HepG2 (cell line): ENCODE measurements at regions not wholly inside any gene's neighbourhood (a gene's known extent, or its start where the extent isn't known, plus 50 kb on each side); places are given as distances from the start of the nearest gene placed in this dataset.

ENCODE experiments used
- ATAC-seq: fragments of 200-7000 bp; cut with Tn5 transposase; 3 replicates; pipeline ENCODE4 v1.9.1; 2020; ENCODE audit warnings: mild to moderate bottlenecking, moderate library complexity
- BruUV-seq: library from RNA; stranded (reverse); fragments of 400-500 nt; replicated peaks from 2 replicates; lab custom pipeline; 2021; lab: Mats Ljungman, UMichigan
- CTCF ChIA-PET: fragments of 300-600 bp; formaldehyde crosslinking; extraction: SDS; loops from one replicate; lab custom pipeline; 2021; ENCODE audit warnings: low total read pairs, inconsistent platforms, low intra/inter-chr PET ratio; lab: Yijun Ruan, JAX
- POLR2A ChIA-PET: fragments of 350-600 bp; sonication (Branson Sonifier 250); formaldehyde crosslinking; loops from one replicate; lab custom pipeline; 2020; ENCODE audit warnings: antibody characterized with exemption, inconsistent platforms; lab: Yijun Ruan, JAX
- DNase-seq: peaks from one replicate; pipeline ENCODE4 v3.0.0-alpha.2; 2015; ENCODE audit warnings: low spot score
- FAIRE-seq: peaks from 3 replicates; lab custom pipeline; 2011; peaks lifted over from hg19 to GRCh38; lab: Jason Lieb, UNC
- H2AFZ ChIP-seq: one replicate; pipeline ENCODE4 v1.6.1; 2011; ENCODE audit warnings: low read length, inconsistent platforms
- H3K27ac ChIP-seq: fragments of 300-600 bp; 3 replicates; pipeline ENCODE4 v1.8.0; 2011; ENCODE audit warnings: mixed run types, mild to moderate bottlenecking, mixed read lengths, low read length, inconsistent platforms; ENCODE audit not compliant: insufficient read depth; ENCODE audit errors: extremely low read length
- H3K27me3 ChIP-seq, 2 experiments: fragments of 200-600 bp in 1 of 2; 2 replicates in 1 of 2; 3 replicates in 1 of 2; pipeline versions ENCODE4 v1.6.0 to v1.8.0; 2011; ENCODE audit warnings: low read length in 2 of 2, mild to moderate bottlenecking in 2 of 2, moderate library complexity in 2 of 2, inconsistent platforms in 1 of 2; ENCODE audit not compliant: insufficient read depth in 2 of 2, control insufficient read depth in 1 of 2
- H3K36me3 ChIP-seq, 2 experiments: fragments of 200-600 bp in 1 of 2; replicated peaks in 1 of 2; 2 replicates in 1 of 2; 3 replicates in 1 of 2; pipeline versions ENCODE4 v1.5.1 to v1.8.0; 2011; ENCODE audit warnings: low read length in 2 of 2, inconsistent platforms in 1 of 2; ENCODE audit not compliant: insufficient read depth in 2 of 2, control insufficient read depth in 1 of 2
- H3K4me1 ChIP-seq: 2 replicates; pipeline ENCODE4 v1.5.1; 2012; ENCODE audit warnings: low read length, inconsistent platforms; ENCODE audit not compliant: insufficient read depth
- H3K4me2 ChIP-seq: 2 replicates; pipeline ENCODE4 v1.6.0; 2011; ENCODE audit warnings: low read depth, low read length, inconsistent platforms
- H3K4me3 ChIP-seq, 3 experiments: fragments of 200-600 bp in 1 of 3; sonication (generic), shearing (Covaris generic) in 1 of 3; replicated peaks in 1 of 3; 2 replicates each; pipeline ENCODE4 v1.5.1; 2011 to 2016; ENCODE audit warnings: low read length in 3 of 3, inconsistent platforms in 2 of 3, low read depth in 2 of 3, mild to moderate bottlenecking in 2 of 3, control low read depth in 1 of 3, mixed read lengths in 1 of 3; ENCODE audit not compliant: insufficient read depth in 1 of 3
- H3K79me2 ChIP-seq: one replicate; pipeline ENCODE4 v1.6.1; 2011; ENCODE audit warnings: low read length, inconsistent platforms; ENCODE audit not compliant: insufficient read depth
- H3K9ac ChIP-seq: 2 replicates; pipeline ENCODE4 v1.6.0; 2011; ENCODE audit warnings: mild to moderate bottlenecking, low read depth, low read length, inconsistent platforms; ENCODE audit not compliant: insufficient read depth
- H3K9me3 ChIP-seq: 2 replicates; pipeline ENCODE4 v1.5.1; 2012; ENCODE audit warnings: mild to moderate bottlenecking, low read length
- H4K20me1 ChIP-seq: 2 replicates; pipeline ENCODE4 v1.6.0; 2011; ENCODE audit warnings: inconsistent platforms, mild to moderate bottlenecking, low read length, moderate library complexity; ENCODE audit not compliant: insufficient read depth
- FOXK2 ChIP-seq: fragments of 450-650 bp; IDR thresholded peaks from 2 replicates; pipeline ENCODE4 v1.6.1; 2016
- ISL2 ChIP-seq: sonication (generic); formaldehyde crosslinking; IDR thresholded peaks from 2 replicates; pipeline ENCODE4 v1.5.0; 2020; ENCODE audit warnings: missing genetic modification reagents
- MATR3 ChIP-seq: sonication (generic); formaldehyde crosslinking; IDR thresholded peaks from 2 replicates; pipeline ENCODE4 v1.4.0; 2020; ENCODE audit warnings: missing genetic modification reagents
- MIER3 ChIP-seq: IDR thresholded peaks from 2 replicates; pipeline ENCODE4 v1.6.1; 2016; ENCODE audit warnings: missing compliant biosample characterization, borderline replicate concordance
- MZF1 ChIP-seq: sonication (generic); formaldehyde crosslinking; IDR thresholded peaks from 2 replicates; pipeline ENCODE4 v1.8.1; 2023; ENCODE audit warnings: mild to moderate bottlenecking, missing genetic modification reagents, borderline replicate concordance
- NFATC3 ChIP-seq: sonication (generic); formaldehyde crosslinking; IDR thresholded peaks from 2 replicates; pipeline ENCODE4 v1.5.1; 2020; ENCODE audit warnings: mild to moderate bottlenecking, missing genetic modification reagents
- PHF21A ChIP-seq: sonication (generic); formaldehyde crosslinking; IDR thresholded peaks from 2 replicates; pipeline ENCODE4 v1.5.0; 2020; ENCODE audit warnings: mild to moderate bottlenecking, missing genetic modification reagents
- SRY ChIP-seq: sonication (generic); formaldehyde crosslinking; IDR thresholded peaks from 2 replicates; pipeline ENCODE4 v1.8.0; 2022; ENCODE audit warnings: mild to moderate bottlenecking, missing genetic modification reagents
- ZNF251 ChIP-seq: sonication (generic); formaldehyde crosslinking; IDR thresholded peaks from 2 replicates; pipeline ENCODE4 v1.9.0; 2021; ENCODE audit warnings: mild to moderate bottlenecking, missing genetic modification reagents
- ZNF382 ChIP-seq: sonication (generic); formaldehyde crosslinking; IDR thresholded peaks from 2 replicates; pipeline ENCODE4 v1.5.0; 2020; ENCODE audit warnings: missing genetic modification reagents, mild to moderate bottlenecking, borderline replicate concordance
- ZNF652 ChIP-seq: IDR thresholded peaks from 2 replicates; pipeline ENCODE4 v1.6.1; 2016; ENCODE audit warnings: low read depth, borderline replicate concordance
- WGBS: methylation state at CpG from one replicate; pipeline ENCODE4 v1.1.6; 2017; ENCODE audit warnings: low lambda C conversion rate; 5-methylcytosine and 5-hydroxymethylcytosine counted together
- in situ Hi-C: cut with HindIII; loops from 2 replicates; pipeline ENCODE4 v1.10.0; 2017; ENCODE audit warnings: low pct_unique_long_range_greater_than_20kb; ENCODE audit not compliant: extremely low pct_ligation_motif_present
- intact Hi-C: fragments of 100-400 bp; cut with micrococcal nuclease; formaldehyde crosslinking; loops from one replicate; pipeline ENCODE4 v1.10.0; 2022; ENCODE audit not compliant: unreplicated experiment
- TF ChIP-seq, protein P1 (sequence below): sonication (generic); formaldehyde crosslinking; IDR thresholded peaks from 2 replicates; pipeline ENCODE4 v1.8.0; 2022; ENCODE audit warnings: mild to moderate bottlenecking, missing genetic modification reagents, moderate library complexity
- TF ChIP-seq, protein P2 (sequence below): sonication (generic); formaldehyde crosslinking; IDR thresholded peaks from 2 replicates; pipeline ENCODE4 v1.5.0; 2020; ENCODE audit warnings: mild to moderate bottlenecking, missing genetic modification reagents
- TF ChIP-seq, protein P3 (sequence below): sonication (generic); formaldehyde crosslinking; IDR thresholded peaks from 2 replicates; pipeline ENCODE4 v1.4.0; 2020; ENCODE audit warnings: mild to moderate bottlenecking, missing genetic modification reagents
- TF ChIP-seq, protein P4 (sequence below): sonication (generic); formaldehyde crosslinking; IDR thresholded peaks from 2 replicates; pipeline ENCODE4 v1.8.0; 2022; ENCODE audit warnings: mild to moderate bottlenecking, missing genetic modification reagents; ENCODE audit not compliant: insufficient replicate concordance
- TF ChIP-seq, protein P5 (sequence below): fragments of 450-650 bp; IDR thresholded peaks from 2 replicates; pipeline ENCODE4 v1.6.1; 2016
- TF ChIP-seq, protein P6 (sequence below): sonication (generic); formaldehyde crosslinking; IDR thresholded peaks from 2 replicates; pipeline ENCODE4 v1.4.0; 2020; ENCODE audit warnings: missing genetic modification reagents, borderline replicate concordance

DNA sequence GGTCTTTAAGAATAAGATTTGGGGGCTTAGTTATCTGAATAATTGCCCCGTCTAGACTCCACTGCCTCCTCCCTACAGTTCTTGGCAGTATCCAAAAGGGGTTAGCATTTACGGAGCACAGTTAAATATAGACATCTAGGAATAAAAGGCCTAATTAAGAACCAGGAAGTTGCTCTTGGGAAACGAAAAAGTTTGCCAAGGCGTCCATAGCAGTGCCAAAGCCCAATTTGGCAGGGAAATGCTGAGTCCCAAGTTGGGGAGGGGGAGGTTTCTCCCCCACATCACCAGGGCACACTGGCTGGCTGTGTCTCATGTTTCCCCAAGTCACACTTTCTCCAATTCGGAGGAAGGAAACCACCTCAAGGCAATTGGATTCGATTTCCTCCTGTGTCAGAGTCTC lies 338.7 kb downstream of the FBXW7 start:
- ChIA-PET POLR2A (no interaction called here), CTCF (no interaction called here)
- Histone ChIP-seq H3K27ac (no peak overlapping the region), H3K4me3 (no peak overlapping the region), H3K9me3 (no peaks in the 10 kb centered on the region), H2AFZ (no peak overlapping the region), H3K79me2 (no peaks in the 10 kb centered on the region), H3K27me3 (peaks cover 0 to 6% of the 10 kb centered on the region in 2 experiments; a peak in 4 of 5 replicates), H3K4me1 (no peaks in the 10 kb centered on the region), H4K20me1 (no peaks in the 10 kb centered on the region), H3K36me3 (no peaks in the 10 kb centered on the region), H3K4me2 (no peak overlapping the region), H3K9ac (no peak overlapping the region)
- 17% methylated on average over 6 of the region's 6 CpGs for WGBS
- ATAC-seq (no peak), DNase-seq (no peak), FAIRE-seq (no peak)
- no TSS peak for BruUV-seq
- intact Hi-C loops (no loop called here), in situ Hi-C loops (no loop called here)
- TF ChIP-seq NFATC3 (CRISPR knock-in tag) (no peak), PHF21A (no peak), ZNF652 (no peak), FOXK2 (no peak), ZNF251 (CRISPR knock-in tag) (no peak), SRY (CRISPR knock-in tag) (no peak), MZF1 (CRISPR knock-in tag) (no peak), ISL2 (CRISPR knock-in tag) (no peak), ZNF382 (no peak), MATR3 (no peak), MIER3 (CRISPR knock-in tag) (no peak)
- TF ChIP-seq, protein P1, sequence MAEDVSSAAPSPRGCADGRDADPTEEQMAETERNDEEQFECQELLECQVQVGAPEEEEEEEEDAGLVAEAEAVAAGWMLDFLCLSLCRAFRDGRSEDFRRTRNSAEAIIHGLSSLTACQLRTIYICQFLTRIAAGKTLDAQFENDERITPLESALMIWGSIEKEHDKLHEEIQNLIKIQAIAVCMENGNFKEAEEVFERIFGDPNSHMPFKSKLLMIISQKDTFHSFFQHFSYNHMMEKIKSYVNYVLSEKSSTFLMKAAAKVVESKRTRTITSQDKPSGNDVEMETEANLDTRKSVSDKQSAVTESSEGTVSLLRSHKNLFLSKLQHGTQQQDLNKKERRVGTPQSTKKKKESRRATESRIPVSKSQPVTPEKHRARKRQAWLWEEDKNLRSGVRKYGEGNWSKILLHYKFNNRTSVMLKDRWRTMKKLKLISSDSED (CRISPR knock-in tag): no peak
- TF ChIP-seq, protein P2, sequence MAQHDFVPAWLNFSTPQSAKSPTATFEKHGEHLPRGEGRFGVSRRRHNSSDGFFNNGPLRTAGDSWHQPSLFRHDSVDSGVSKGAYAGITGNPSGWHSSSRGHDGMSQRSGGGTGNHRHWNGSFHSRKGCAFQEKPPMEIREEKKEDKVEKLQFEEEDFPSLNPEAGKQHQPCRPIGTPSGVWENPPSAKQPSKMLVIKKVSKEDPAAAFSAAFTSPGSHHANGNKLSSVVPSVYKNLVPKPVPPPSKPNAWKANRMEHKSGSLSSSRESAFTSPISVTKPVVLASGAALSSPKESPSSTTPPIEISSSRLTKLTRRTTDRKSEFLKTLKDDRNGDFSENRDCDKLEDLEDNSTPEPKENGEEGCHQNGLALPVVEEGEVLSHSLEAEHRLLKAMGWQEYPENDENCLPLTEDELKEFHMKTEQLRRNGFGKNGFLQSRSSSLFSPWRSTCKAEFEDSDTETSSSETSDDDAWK (CRISPR knock-in tag): no peak
- TF ChIP-seq, protein P3, sequence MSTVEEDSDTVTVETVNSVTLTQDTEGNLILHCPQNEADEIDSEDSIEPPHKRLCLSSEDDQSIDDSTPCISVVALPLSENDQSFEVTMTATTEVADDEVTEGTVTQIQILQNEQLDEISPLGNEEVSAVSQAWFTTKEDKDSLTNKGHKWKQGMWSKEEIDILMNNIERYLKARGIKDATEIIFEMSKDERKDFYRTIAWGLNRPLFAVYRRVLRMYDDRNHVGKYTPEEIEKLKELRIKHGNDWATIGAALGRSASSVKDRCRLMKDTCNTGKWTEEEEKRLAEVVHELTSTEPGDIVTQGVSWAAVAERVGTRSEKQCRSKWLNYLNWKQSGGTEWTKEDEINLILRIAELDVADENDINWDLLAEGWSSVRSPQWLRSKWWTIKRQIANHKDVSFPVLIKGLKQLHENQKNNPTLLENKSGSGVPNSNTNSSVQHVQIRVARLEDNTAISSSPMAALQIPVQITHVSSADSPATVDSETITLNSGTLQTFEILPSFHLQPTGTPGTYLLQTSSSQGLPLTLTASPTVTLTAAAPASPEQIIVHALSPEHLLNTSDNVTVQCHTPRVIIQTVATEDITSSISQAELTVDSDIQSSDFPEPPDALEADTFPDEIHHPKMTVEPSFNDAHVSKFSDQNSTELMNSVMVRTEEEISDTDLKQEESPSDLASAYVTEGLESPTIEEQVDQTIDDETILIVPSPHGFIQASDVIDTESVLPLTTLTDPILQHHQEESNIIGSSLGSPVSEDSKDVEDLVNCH (CRISPR knock-in tag): no peak
- TF ChIP-seq, protein P4, sequence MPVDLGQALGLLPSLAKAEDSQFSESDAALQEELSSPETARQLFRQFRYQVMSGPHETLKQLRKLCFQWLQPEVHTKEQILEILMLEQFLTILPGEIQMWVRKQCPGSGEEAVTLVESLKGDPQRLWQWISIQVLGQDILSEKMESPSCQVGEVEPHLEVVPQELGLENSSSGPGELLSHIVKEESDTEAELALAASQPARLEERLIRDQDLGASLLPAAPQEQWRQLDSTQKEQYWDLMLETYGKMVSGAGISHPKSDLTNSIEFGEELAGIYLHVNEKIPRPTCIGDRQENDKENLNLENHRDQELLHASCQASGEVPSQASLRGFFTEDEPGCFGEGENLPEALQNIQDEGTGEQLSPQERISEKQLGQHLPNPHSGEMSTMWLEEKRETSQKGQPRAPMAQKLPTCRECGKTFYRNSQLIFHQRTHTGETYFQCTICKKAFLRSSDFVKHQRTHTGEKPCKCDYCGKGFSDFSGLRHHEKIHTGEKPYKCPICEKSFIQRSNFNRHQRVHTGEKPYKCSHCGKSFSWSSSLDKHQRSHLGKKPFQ: no peak
- TF ChIP-seq, protein P5, sequence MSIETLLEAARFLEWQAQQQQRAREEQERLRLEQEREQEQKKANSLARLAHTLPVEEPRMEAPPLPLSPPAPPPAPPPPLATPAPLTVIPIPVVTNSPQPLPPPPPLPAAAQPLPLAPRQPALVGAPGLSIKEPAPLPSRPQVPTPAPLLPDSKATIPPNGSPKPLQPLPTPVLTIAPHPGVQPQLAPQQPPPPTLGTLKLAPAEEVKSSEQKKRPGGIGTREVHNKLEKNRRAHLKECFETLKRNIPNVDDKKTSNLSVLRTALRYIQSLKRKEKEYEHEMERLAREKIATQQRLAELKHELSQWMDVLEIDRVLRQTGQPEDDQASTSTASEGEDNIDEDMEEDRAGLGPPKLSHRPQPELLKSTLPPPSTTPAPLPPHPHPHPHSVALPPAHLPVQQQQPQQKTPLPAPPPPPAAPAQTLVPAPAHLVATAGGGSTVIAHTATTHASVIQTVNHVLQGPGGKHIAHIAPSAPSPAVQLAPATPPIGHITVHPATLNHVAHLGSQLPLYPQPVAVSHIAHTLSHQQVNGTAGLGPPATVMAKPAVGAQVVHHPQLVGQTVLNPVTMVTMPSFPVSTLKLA: no peak
- TF ChIP-seq, protein P6, sequence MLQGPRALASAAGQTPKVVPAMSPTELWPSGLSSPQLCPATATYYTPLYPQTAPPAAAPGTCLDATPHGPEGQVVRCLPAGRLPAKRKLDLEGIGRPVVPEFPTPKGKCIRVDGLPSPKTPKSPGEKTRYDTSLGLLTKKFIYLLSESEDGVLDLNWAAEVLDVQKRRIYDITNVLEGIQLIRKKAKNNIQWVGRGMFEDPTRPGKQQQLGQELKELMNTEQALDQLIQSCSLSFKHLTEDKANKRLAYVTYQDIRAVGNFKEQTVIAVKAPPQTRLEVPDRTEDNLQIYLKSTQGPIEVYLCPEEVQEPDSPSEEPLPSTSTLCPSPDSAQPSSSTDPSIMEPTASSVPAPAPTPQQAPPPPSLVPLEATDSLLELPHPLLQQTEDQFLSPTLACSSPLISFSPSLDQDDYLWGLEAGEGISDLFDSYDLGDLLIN: no peak
